Duodenal mucosa (tissue), 2 donors: ENCODE measurements at regions not wholly inside any gene's neighbourhood (a gene's known extent, or its start where the extent isn't known, plus 50 kb on each side); places are given as distances from the start of the nearest gene placed in this dataset.
"Not testable (repeated sequence)": the region's sequence is repeated elsewhere in the genome, so short reads cannot be mapped to it uniquely, and the experiment has no call there.

Experiments
- H3K27ac ChIP-seq: one replicate; pipeline ENCODE4 v1.7.0; 2013; ENCODE audit warnings: low read depth, low read length
- H3K27me3 ChIP-seq, 2 donors: one replicate each; pipeline ENCODE4 v1.7.0; 2013; ENCODE audit warnings: low read length in 2 of 2, control low read depth in 1 of 2; ENCODE audit not compliant: insufficient read depth in 2 of 2, control insufficient read depth in 1 of 2
- H3K36me3 ChIP-seq, 2 donors: one replicate each; pipeline ENCODE4 v1.7.0; 2013; ENCODE audit warnings: low read length in 2 of 2, control low read depth in 1 of 2; ENCODE audit not compliant: insufficient read depth in 2 of 2, control insufficient read depth in 1 of 2
- H3K4me1 ChIP-seq, 2 donors: one replicate each; pipeline ENCODE4 v1.7.0; 2013; ENCODE audit warnings: low read length in 2 of 2, control low read depth in 1 of 2; ENCODE audit not compliant: insufficient read depth in 2 of 2, control insufficient read depth in 1 of 2
- H3K4me3 ChIP-seq, 2 donors: one replicate each; pipeline ENCODE4 v1.7.0; 2013; ENCODE audit warnings: low read length in 2 of 2, low read depth in 1 of 2
- H3K9ac ChIP-seq, 2 donors: one replicate each; pipeline ENCODE4 v1.7.0; 2013; ENCODE audit warnings: low read length in 2 of 2, low read depth in 1 of 2
- H3K9me3 ChIP-seq, 2 donors: one replicate each; pipeline ENCODE4 v1.7.0; 2013; ENCODE audit warnings: low read length in 2 of 2, control low read depth in 1 of 2; ENCODE audit not compliant: control insufficient read depth in 1 of 2

DNA sequence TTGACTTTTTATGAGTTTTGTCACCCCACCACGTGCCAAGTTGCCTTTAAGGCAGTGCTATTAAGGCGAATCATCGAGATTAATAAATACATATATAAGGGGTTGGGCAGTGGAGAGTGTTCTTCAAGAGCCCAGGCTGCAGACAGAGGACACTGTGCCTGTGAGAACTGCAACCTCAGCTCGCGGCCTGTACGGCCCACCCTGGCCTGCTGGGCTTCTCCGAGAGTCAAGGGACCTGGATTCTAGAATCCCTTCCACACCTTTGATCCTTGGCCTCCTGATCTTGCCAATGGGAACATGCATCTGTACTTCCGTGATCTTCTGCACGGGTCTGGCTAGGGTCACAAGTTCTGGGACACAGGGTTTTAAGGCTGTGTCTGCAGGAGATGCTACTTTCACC is 54.5 kb downstream of the IRX5 start:
- Histone ChIP-seq H3K4me1 (no peaks in the 10 kb centered on the region), H3K9ac (no peak overlapping the region), H3K27ac (no peak overlapping the region)

DNA sequence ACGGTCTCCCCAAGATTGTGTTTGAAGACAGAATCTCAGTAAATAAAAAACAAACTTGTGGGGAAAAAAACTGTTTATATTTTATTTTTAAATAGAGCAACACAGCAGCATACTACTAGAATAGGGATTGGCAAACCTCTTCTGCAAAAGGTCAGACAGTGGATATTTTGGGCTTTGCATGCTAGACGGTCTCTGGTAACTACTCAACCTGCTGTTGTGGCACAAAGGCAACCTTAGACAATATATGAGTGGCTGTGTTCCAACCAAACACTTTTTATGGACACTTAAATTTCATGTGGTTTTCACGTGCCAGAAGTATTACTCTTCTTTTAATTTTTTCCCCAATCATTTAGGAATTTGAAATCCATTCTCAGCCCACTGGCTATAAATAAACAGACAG is 55.0 kb downstream of the IRX5 start:
- no peak overlapping the region for H3K27ac ChIP-seq

More for the DNA sequence above, 54.5 kb downstream of the IRX5 start:
- Histone ChIP-seq H3K4me3 (no peak overlapping the region), H3K36me3 (no peaks in the 10 kb centered on the region), H3K27me3 (no peaks in the 10 kb centered on the region), H3K9me3 (no peaks in the 10 kb centered on the region)

DNA sequence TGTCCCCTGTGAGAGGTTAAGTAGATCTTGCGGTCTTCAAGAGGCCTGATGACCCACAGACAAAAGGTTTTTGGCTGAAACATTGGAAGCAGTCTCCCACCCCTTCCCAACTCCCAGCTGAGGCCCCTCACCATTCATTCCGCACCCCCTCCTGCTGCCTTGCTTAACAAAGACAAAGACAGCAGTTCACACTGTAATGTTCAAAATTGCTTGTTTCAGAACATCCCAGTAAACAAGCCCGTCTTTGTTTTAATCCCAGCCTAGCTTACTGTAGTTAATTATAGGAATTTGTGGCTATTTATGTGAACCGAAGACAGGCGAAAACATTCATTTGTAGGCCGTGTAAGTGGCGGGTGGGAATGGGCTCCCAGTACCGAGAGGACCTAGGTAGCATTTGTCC is 55.7 kb downstream of the IRX5 start:
- H3K4me1 ChIP-seq = no peaks in the 10 kb centered on the region
- no peaks in the 10 kb centered on the region for H3K36me3 ChIP-seq
- H3K4me3 ChIP-seq = no peak overlapping the region
- no peak overlapping the region for H3K9ac ChIP-seq
- H3K9me3 ChIP-seq = no peaks in the 10 kb centered on the region
- H3K27me3 ChIP-seq = no peaks in the 10 kb centered on the region
- no peak overlapping the region for H3K27ac ChIP-seq

More for the DNA sequence above, 55.0 kb downstream of the IRX5 start:
- H3K27me3 ChIP-seq = no peaks in the 10 kb centered on the region
- no peaks in the 10 kb centered on the region for H3K36me3 ChIP-seq
- no peak overlapping the region for H3K4me3 ChIP-seq
- no peak overlapping the region for H3K9ac ChIP-seq
- no peaks in the 10 kb centered on the region for H3K9me3 ChIP-seq
- no peaks in the 10 kb centered on the region for H3K4me1 ChIP-seq

DNA sequence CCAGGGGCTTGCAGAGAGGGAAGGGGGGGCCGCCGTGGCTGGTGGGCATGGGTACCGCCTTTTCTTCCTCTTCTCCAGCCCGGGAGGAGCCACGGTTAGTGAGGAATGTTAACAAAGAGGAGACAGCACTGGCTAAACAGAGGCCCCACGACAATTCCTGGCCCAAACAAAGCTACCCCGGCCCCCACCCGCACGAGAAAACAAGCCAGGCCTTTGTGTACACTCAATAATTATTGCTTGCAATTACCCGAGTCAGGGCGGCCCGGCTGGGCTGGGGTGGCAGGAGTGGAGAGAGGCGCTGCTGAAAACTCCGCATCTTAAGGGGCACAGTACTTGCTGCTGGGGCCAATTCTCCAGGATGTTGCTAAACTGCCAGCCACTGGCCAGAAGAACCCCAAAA is 56.4 kb downstream of the IRX5 start:
- Histone ChIP-seq H3K4me3 (no peak overlapping the region), H3K27ac (no peak overlapping the region)

DNA sequence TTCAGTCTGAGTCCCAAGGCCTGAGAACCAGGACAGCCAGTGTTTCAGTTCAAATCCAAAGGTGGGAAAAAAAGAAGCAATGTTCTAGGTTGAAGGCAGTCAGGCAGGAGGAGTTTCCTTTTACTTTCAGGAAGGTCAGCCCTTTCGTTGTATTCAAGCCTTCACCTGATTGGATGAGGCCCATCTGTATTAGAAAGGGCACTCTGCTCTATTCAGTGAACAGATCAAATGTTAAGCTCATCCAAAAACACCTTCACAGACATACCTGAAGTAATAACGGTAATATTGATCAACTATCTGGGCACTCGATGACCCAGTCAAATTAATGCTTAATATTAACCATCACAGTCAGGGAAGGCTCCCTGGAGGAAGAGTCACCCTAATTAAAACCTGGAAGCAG is 60.9 kb downstream of the IRX5 start:
- H3K27ac ChIP-seq = no peak overlapping the region
- no peaks in the 10 kb centered on the region for H3K9me3 ChIP-seq
- no peak overlapping the region for H3K9ac ChIP-seq
- no peak overlapping the region for H3K4me3 ChIP-seq
- no peaks in the 10 kb centered on the region for H3K36me3 ChIP-seq
- H3K27me3 ChIP-seq = no peaks in the 10 kb centered on the region
- no peaks in the 10 kb centered on the region for H3K4me1 ChIP-seq

More for the DNA sequence above, 56.4 kb downstream of the IRX5 start:
- Histone ChIP-seq H3K4me1 (no peaks in the 10 kb centered on the region), H3K9me3 (no peaks in the 10 kb centered on the region), H3K36me3 (no peaks in the 10 kb centered on the region), H3K9ac (no peak overlapping the region), H3K27me3 (no peaks in the 10 kb centered on the region)

DNA sequence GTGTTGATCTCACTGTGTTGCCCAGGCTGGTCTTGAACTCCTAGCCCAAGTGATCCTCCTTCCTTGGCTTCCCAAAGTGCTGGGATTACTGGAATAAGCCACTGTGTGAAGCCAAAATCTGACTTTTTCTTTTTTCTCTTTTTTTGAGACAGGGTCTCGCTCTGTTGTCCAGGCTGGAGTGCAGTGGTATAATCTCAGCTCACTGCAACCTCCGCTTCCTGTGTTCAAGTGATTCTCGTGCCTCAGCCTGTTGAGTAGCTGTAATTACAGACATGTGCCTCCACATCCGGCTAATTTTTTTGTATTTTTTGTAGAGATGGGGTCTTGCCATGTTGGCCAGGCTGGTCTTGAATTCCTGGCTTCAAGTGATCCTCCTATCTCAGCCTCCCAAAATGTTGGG is 61.3 kb downstream of the IRX5 start:
- not testable (repeated sequence) for H3K9ac ChIP-seq, H3K4me3 ChIP-seq, H3K27me3 ChIP-seq, H3K27ac ChIP-seq, H3K9me3 ChIP-seq, H3K36me3 ChIP-seq, H3K4me1 ChIP-seq

DNA sequence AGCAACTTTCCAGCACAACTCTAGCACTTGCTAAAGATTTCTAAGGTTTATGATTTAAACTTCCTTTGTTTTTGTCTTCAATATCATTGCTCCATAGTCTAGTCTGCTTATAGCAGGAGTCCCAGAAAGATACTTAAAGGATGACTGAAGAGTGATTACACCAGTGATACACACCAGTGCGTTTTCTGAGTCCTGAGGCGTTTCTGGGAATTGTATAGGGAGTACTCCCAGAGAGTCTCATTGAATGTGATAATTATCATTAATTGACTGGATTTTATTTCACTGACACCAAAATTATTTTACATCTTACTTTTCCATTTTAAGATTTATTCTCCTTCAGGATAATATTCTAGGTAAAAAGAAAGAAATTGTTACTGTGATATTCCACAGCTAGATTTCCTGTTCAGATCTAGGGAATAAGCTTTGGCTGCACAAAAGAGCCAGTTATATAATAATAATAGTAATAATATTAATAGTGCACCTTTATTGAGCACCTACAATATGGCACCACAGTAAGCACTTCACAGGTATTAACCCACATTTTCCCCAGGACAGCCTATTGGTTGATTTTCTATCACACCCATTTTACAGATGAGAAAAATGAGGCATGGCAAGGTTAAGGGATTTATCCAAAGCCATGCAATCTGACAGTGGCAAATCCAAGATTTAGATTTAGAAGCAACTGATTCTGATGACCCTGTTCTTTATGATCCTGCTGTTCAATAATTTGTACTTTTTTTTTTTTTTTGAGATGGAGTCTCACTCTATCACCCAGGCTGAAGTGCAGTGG is 62.6 kb downstream of the IRX5 start:
- Histone ChIP-seq H3K36me3 (no peaks in the 10 kb centered on the region), H3K9me3 (no peaks in the 10 kb centered on the region), H3K4me3 (no peak overlapping the region), H3K4me1 (no peaks in the 10 kb centered on the region), H3K27ac (no peak overlapping the region), H3K27me3 (no peaks in the 10 kb centered on the region), H3K9ac (no peak overlapping the region)

DNA sequence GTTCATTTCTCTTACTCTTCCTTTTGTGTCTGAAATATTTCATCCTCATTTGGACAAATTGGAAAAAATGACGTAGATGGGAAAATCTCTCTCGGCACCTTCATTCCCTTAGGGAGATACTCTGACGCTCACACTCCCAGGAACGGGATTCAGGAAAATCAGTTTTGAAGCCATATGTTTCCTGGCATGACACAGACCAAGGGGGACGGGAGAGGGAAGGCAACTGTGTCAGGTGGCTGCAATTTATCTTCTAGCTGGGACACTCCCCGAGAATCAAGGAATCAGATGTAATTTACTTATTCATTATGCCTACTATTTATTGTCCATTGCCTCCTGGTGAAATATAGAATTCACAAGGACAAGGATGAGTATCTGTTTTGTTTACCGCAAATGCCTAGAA is 65.5 kb downstream of the IRX5 start:
- Histone ChIP-seq H3K4me3 (no peak overlapping the region), H3K36me3 (no peaks in the 10 kb centered on the region), H3K27me3 (no peaks in the 10 kb centered on the region), H3K4me1 (no peaks in the 10 kb centered on the region), H3K9ac (no peak overlapping the region), H3K9me3 (no peaks in the 10 kb centered on the region), H3K27ac (no peak overlapping the region)

DNA sequence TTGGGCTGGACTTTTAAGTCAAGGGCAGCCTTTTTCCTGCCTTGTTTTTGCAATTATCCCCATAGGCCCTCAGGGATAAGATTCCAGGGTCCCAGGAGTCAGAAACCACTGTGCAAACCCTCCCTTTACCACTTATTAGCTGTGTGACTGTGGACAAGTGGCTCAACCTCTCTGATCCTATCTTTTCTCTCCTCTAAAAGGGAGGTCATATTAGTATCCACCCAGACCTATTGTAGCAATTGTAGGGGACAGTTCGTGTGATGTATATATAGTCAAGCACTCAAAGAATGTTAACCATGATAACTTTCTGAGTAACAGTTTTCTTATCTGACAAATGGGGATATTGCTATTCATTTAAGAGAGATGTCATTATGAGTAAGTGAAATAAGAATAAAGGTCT is 68.2 kb downstream of the IRX5 start:
- Histone ChIP-seq H3K27me3 (peaks cover 0 to 2% of the 10 kb centered on the region in 2 donors), H3K4me3 (no peak overlapping the region)

DNA sequence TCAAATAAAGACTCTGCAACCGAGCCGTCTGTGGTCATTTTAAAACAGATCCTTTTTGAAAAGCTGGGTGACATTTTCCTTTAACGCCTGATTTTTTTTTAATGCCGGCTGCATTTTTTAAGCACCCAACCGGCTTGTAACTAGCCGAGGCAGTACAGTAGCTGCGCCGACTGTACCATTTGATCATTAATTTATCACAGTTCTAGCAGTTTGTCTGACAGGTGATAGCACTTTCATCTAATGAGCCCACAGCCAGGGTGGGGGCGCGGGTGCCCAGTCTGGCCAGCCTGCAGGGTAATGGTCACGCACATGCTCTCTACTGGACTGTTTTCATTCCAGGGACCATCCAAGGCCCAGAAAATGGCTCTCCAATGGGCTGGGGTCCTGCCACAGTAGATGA is 68.8 kb downstream of the IRX5 start:
- Histone ChIP-seq H3K4me3 (no peak overlapping the region), H3K4me1 (no peaks in the 10 kb centered on the region), H3K36me3 (no peaks in the 10 kb centered on the region), H3K27me3 (peaks cover 0 to 2% of the 10 kb centered on the region in 2 donors), H3K9me3 (no peaks in the 10 kb centered on the region), H3K27ac (no peak overlapping the region), H3K9ac (no peak overlapping the region)

More for the DNA sequence above, 68.2 kb downstream of the IRX5 start:
- H3K36me3 ChIP-seq = no peaks in the 10 kb centered on the region
- no peaks in the 10 kb centered on the region for H3K9me3 ChIP-seq
- H3K27ac ChIP-seq = no peak overlapping the region
- H3K4me1 ChIP-seq = no peaks in the 10 kb centered on the region
- no peak overlapping the region for H3K9ac ChIP-seq
